NT2/D1 (cell line): ENCODE measurements at regions not wholly inside any gene's neighbourhood (a gene's known extent, or its start where the extent isn't known, plus 50 kb on each side); places are given as distances from the start of the nearest gene placed in this dataset.

Experiments
- SUZ12 ChIP-seq: IDR thresholded peaks from 2 replicates; pipeline ENCODE4 v1.6.1; 2011; ENCODE audit not compliant: insufficient read length, insufficient read depth; ENCODE audit errors: extremely low read depth
- YY1 ChIP-seq: IDR thresholded peaks from 2 replicates; pipeline ENCODE4 v1.6.1; 2011; ENCODE audit not compliant: insufficient read length, insufficient read depth
- ZNF274 ChIP-seq: IDR thresholded peaks from 2 replicates; pipeline ENCODE4 v1.6.1; 2011; ENCODE audit warnings: mild to moderate bottlenecking, low read depth, low read length

DNA sequence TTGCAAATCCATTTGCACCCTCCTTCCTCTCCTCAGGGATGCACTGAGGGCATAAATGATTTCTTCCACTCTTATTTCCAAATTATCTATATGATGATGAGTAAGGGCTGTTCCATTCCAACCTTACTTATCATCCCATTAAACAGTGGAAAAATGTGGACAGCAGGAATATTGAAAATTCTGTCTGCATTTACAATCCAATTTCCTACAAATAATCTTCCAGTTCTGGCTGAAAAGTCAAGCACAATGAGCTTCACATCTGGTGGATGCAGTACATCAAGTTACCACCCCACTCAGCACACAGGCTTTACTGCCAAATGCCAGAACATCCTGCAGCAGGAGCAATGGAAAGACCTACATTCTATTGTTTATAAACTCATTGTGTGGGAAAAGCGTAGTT, 345.0 kb upstream of the STEAP1 start:
- TF ChIP-seq ZNF274 (no peak), YY1 (no peak), SUZ12 (no peak)
